ENCODE measurements at regions not wholly inside any gene's neighbourhood (a gene's known extent, or its start where the extent isn't known, plus 50 kb on each side); places are given as distances from the start of the nearest gene placed in this dataset.

DNA sequence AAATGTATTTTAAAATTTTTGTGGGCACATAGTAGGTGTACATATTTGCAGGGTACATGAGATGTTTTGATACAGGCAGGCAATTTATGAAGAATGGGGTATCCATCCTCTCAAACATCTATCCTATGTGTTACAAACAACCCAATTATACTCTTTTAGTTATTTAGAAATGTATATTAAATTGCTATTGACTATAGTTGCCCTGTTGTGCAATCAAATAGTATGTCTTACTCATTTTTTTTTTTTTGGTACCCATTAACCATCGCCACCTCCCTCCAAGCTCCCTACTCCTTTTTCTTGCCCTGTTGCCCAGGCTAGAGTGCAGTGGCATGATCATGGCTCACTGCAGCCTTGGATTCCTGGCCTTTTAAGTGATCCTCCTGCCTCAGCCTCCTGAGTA, 128.1 kb downstream of the BAMBI start:
- no peak for TF ChIP-seq SIN3A (IDR thresholded peaks at IDR 0.05; ENCODE audit: borderline replicate concordance, insufficient read depth, low read depth, low read length)
- TF ChIP-seq, protein P1, sequence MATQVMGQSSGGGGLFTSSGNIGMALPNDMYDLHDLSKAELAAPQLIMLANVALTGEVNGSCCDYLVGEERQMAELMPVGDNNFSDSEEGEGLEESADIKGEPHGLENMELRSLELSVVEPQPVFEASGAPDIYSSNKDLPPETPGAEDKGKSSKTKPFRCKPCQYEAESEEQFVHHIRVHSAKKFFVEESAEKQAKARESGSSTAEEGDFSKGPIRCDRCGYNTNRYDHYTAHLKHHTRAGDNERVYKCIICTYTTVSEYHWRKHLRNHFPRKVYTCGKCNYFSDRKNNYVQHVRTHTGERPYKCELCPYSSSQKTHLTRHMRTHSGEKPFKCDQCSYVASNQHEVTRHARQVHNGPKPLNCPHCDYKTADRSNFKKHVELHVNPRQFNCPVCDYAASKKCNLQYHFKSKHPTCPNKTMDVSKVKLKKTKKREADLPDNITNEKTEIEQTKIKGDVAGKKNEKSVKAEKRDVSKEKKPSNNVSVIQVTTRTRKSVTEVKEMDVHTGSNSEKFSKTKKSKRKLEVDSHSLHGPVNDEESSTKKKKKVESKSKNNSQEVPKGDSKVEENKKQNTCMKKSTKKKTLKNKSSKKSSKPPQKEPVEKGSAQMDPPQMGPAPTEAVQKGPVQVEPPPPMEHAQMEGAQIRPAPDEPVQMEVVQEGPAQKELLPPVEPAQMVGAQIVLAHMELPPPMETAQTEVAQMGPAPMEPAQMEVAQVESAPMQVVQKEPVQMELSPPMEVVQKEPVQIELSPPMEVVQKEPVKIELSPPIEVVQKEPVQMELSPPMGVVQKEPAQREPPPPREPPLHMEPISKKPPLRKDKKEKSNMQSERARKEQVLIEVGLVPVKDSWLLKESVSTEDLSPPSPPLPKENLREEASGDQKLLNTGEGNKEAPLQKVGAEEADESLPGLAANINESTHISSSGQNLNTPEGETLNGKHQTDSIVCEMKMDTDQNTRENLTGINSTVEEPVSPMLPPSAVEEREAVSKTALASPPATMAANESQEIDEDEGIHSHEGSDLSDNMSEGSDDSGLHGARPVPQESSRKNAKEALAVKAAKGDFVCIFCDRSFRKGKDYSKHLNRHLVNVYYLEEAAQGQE (IDR thresholded peaks at IDR 0.05; ENCODE audit: insufficient read depth in 1 of 2, low read depth in 2 of 2, low read length in 1 of 2) = no peak
- TF ChIP-seq, protein P2, sequence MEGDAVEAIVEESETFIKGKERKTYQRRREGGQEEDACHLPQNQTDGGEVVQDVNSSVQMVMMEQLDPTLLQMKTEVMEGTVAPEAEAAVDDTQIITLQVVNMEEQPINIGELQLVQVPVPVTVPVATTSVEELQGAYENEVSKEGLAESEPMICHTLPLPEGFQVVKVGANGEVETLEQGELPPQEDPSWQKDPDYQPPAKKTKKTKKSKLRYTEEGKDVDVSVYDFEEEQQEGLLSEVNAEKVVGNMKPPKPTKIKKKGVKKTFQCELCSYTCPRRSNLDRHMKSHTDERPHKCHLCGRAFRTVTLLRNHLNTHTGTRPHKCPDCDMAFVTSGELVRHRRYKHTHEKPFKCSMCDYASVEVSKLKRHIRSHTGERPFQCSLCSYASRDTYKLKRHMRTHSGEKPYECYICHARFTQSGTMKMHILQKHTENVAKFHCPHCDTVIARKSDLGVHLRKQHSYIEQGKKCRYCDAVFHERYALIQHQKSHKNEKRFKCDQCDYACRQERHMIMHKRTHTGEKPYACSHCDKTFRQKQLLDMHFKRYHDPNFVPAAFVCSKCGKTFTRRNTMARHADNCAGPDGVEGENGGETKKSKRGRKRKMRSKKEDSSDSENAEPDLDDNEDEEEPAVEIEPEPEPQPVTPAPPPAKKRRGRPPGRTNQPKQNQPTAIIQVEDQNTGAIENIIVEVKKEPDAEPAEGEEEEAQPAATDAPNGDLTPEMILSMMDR (IDR thresholded peaks at IDR 0.05) = no peak
- TF ChIP-seq POLR2AphosphoS5 (IDR thresholded peaks at IDR 0.05; ENCODE audit: low read depth, low read length) = no peak
- TF ChIP-seq TCF7L2 (IDR thresholded peaks at IDR 0.05; ENCODE audit: low read depth, low read length) = no peak

Data from Panc1 (cell line).